GM18520 (cell line): ENCODE measurements at regions not wholly inside any gene's neighbourhood (a gene's known extent, or its start where the extent isn't known, plus 50 kb on each side); places are given as distances from the start of the nearest gene placed in this dataset.

Experiments
- ATAC-seq: cut with Tn5 transposase; IDR thresholded peaks from one replicate; pipeline ENCODE4 v1.9.1; 2021; ENCODE audit not compliant: unreplicated experiment

GRCh38 chr4:138894011-138894410 lies 121.6 kb upstream of the NOCT start:
- no peak for ATAC-seq

- ATAC-seq = no peak
Measured at GRCh38 chr4:138892483-138893407, 122.8 kb upstream of the NOCT start.

GRCh38 chr4:138891631-138892031 lies 124.0 kb upstream of the NOCT start:
- ATAC-seq = no peak

GRCh38 chr4:138890891-138891570 lies 124.5 kb upstream of the NOCT start:
- ATAC-seq = no peak

GRCh38 chr4:138889216-138889615 lies 126.4 kb upstream of the NOCT start:
- no peak for ATAC-seq

- ATAC-seq = no peak
Measured at GRCh38 chr4:138887741-138888140, 127.8 kb upstream of the NOCT start.

GRCh38 chr4:138887341-138887740 lies 128.2 kb upstream of the NOCT start:
- ATAC-seq = no peak

GRCh38 chr4:138879757-138880156 lies 135.8 kb upstream of the NOCT start:
- ATAC-seq = no peak

- ATAC-seq = no peak
Measured at GRCh38 chr4:138875891-138876608, 139.5 kb upstream of the NOCT start.

- ATAC-seq = no peak
Measured at GRCh38 chr4:138871555-138871875, 144.1 kb upstream of the NOCT start.

GRCh38 chr4:138870737-138871554 lies 144.6 kb upstream of the NOCT start:
- no peak for ATAC-seq

- no peak for ATAC-seq
Measured at GRCh38 chr4:138869631-138870030, 145.9 kb upstream of the NOCT start.

- ATAC-seq = no peak
Measured at GRCh38 chr4:138869165-138869564, 146.4 kb upstream of the NOCT start.

GRCh38 chr4:138868562-138868961 lies 147.0 kb upstream of the NOCT start:
- ATAC-seq = no peak

GRCh38 chr4:138867404-138867803 lies 148.2 kb upstream of the NOCT start:
- no peak for ATAC-seq

- no peak for ATAC-seq
Measured at GRCh38 chr4:138866314-138866713, 149.3 kb upstream of the NOCT start.

- no peak for ATAC-seq
Measured at GRCh38 chr4:138865765-138866164, 149.8 kb upstream of the NOCT start.

GRCh38 chr4:138864961-138865720 lies 150.4 kb upstream of the NOCT start:
- no peak for ATAC-seq

GRCh38 chr4:138863160-138863559 lies 152.4 kb upstream of the NOCT start:
- ATAC-seq = no peak

GRCh38 chr4:138861135-138861534 lies 154.4 kb upstream of the NOCT start:
- ATAC-seq = no peak
